Endodermal cell (in vitro differentiated cells): ENCODE measurements at regions not wholly inside any gene's neighbourhood (a gene's known extent, or its start where the extent isn't known, plus 50 kb on each side); places are given as distances from the start of the nearest gene placed in this dataset.
A peak's percentile ranks its signal among the peaks of the same experiment; 100 is the strongest.

Experiments
- DNase-seq: peaks from one replicate; pipeline ENCODE4 v3.0.0-alpha.2; 2017
- H3K27ac ChIP-seq: 2 replicates; pipeline ENCODE4 v1.5.1; 2013; ENCODE audit warnings: mild to moderate bottlenecking, low read depth, low read length, moderate library complexity
- H3K27me3 ChIP-seq: 2 replicates; pipeline ENCODE4 v1.6.1; 2013; ENCODE audit warnings: mild to moderate bottlenecking, low read length, moderate library complexity; ENCODE audit not compliant: insufficient read depth, control insufficient read depth, poor library complexity, severe bottlenecking
- H3K36me3 ChIP-seq: 2 replicates; pipeline ENCODE4 v1.7.0; 2013; ENCODE audit warnings: mild to moderate bottlenecking, low read length, moderate library complexity; ENCODE audit not compliant: control insufficient read depth, insufficient read depth
- H3K4me1 ChIP-seq: one replicate; pipeline ENCODE4 v1.7.0; 2013; ENCODE audit warnings: low read length; ENCODE audit not compliant: control insufficient read depth, insufficient read depth
- H3K4me3 ChIP-seq: 2 replicates; pipeline ENCODE4 v1.5.1; 2013; ENCODE audit warnings: mild to moderate bottlenecking, low read length, moderate library complexity
- H3K9ac ChIP-seq: 2 replicates; pipeline ENCODE4 v1.6.1; 2013; ENCODE audit warnings: mild to moderate bottlenecking, low read length, moderate library complexity; ENCODE audit not compliant: poor library complexity, severe bottlenecking; ENCODE audit errors: extremely low read depth
- H3K9me3 ChIP-seq: 2 replicates; pipeline ENCODE4 v1.6.1; 2013; ENCODE audit warnings: mild to moderate bottlenecking, low read length, moderate library complexity; ENCODE audit not compliant: control insufficient read depth
- H3K27ac Mint-ChIP-seq: 2 replicates; pipeline ENCODE4 v1.8.0; 2020; ENCODE audit warnings: mixed read lengths
- H3K27me3 Mint-ChIP-seq: 2 replicates; pipeline ENCODE4 v1.8.0; 2021; ENCODE audit warnings: mild to moderate bottlenecking, mixed read lengths; ENCODE audit not compliant: insufficient read depth
- H3K36me3 Mint-ChIP-seq: 2 replicates; pipeline ENCODE4 v1.8.0; 2020; ENCODE audit warnings: low read depth, mixed read lengths
- H3K4me1 Mint-ChIP-seq: 2 replicates; pipeline ENCODE4 v1.8.0; 2020; ENCODE audit warnings: mixed read lengths
- H3K4me3 Mint-ChIP-seq: 2 replicates; pipeline ENCODE4 v1.8.0; 2020; ENCODE audit warnings: mild to moderate bottlenecking, moderate library complexity, mixed read lengths
- H3K9me3 Mint-ChIP-seq: 2 replicates; pipeline ENCODE4 v1.8.0; 2020; ENCODE audit warnings: mild to moderate bottlenecking, mixed read lengths
- WGBS, 2 experiments: methylation state at CpG; one replicate each; pipeline versions ENCODE4 v1.1.5 to v1.1.7; 2013; ENCODE audit warnings: missing lambda C conversion rate in 2 of 2, mixed read lengths in 1 of 2; ENCODE audit not compliant: insufficient coverage in 1 of 2, insufficient read length in 1 of 2; 5-methylcytosine and 5-hydroxymethylcytosine counted together
- TF ChIP-seq, protein P1 (sequence below): fragments of 200-600 bp; sonication (generic); conservative IDR thresholded peaks from 2 replicates; pipeline ENCODE4 v1.5.0; 2021; ENCODE audit warnings: antibody characterized with exemption, mild to moderate bottlenecking

GRCh38 chr12:115404761-115405470 lies 720.9 kb upstream of the TBX3 start:
- H3K27ac Mint-ChIP-seq: no peak overlapping the region
- H3K4me3 ChIP-seq: no peak overlapping the region
- peaks cover 3% of the 10 kb centered on the region for H3K9me3 Mint-ChIP-seq
- H3K36me3 ChIP-seq: no peaks in the 10 kb centered on the region
- H3K9me3 ChIP-seq: peaks cover 9% of the 10 kb centered on the region
- DNase-seq: no peak
- H3K4me3 Mint-ChIP-seq: no peak overlapping the region
- peaks cover 49% of the 10 kb centered on the region for H3K4me1 Mint-ChIP-seq
- peaks cover 14% of the 10 kb centered on the region for H3K27me3 Mint-ChIP-seq
- H3K27ac ChIP-seq: no peak overlapping the region
- no peaks in the 10 kb centered on the region for H3K36me3 Mint-ChIP-seq
- 90 to 93% methylated on average over 9 of the region's 9 CpGs for WGBS, 2 experiments
- TF ChIP-seq, protein P1, sequence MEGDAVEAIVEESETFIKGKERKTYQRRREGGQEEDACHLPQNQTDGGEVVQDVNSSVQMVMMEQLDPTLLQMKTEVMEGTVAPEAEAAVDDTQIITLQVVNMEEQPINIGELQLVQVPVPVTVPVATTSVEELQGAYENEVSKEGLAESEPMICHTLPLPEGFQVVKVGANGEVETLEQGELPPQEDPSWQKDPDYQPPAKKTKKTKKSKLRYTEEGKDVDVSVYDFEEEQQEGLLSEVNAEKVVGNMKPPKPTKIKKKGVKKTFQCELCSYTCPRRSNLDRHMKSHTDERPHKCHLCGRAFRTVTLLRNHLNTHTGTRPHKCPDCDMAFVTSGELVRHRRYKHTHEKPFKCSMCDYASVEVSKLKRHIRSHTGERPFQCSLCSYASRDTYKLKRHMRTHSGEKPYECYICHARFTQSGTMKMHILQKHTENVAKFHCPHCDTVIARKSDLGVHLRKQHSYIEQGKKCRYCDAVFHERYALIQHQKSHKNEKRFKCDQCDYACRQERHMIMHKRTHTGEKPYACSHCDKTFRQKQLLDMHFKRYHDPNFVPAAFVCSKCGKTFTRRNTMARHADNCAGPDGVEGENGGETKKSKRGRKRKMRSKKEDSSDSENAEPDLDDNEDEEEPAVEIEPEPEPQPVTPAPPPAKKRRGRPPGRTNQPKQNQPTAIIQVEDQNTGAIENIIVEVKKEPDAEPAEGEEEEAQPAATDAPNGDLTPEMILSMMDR: no peak
- H3K9ac ChIP-seq: no peak overlapping the region
- H3K27me3 ChIP-seq: peaks cover 32% of the 10 kb centered on the region
- H3K4me1 ChIP-seq: peaks cover 3% of the 10 kb centered on the region

DNA sequence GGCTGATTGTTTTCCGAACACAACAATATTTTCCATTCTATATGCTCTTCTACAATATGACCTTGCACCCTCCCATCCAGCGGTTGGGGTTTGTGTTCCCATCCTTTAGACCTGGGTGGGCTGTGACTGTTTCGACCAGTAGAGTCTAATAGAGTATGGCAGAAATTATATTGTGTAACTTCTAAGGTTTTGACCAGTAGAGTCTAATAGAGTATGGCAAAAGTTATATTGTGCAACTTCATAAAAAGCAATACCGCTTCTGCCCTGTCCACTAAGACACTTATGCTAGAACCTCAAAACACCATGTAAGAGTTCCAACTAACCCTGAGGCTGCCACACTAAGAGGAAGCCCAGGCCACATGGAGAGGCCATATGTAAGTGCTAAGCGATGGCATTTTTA lies 719.7 kb upstream of the TBX3 start:
- Mint-ChIP-seq H3K27ac (no peak overlapping the region), H3K9me3 (peaks cover 3% of the 10 kb centered on the region), H3K36me3 (no peaks in the 10 kb centered on the region), H3K27me3 (peaks cover 12% of the 10 kb centered on the region), H3K4me3 (no peak overlapping the region), H3K4me1 (peaks cover 55% of the 10 kb centered on the region)
- Histone ChIP-seq H3K36me3 (no peaks in the 10 kb centered on the region), H3K27ac (no peak overlapping the region), H3K9ac (no peak overlapping the region), H3K4me3 (no peak overlapping the region), H3K9me3 (peaks cover 9% of the 10 kb centered on the region), H3K27me3 (peaks cover 32% of the 10 kb centered on the region), H3K4me1 (peaks cover 3% of the 10 kb centered on the region)
- DNase-seq: no peak
- WGBS, 2 experiments: 92 to 98% methylated on average over 4 to 5 of the region's 5 CpGs
- TF ChIP-seq, protein P1: no peak

GRCh38 chr12:115403253-115403652 lies 719.3 kb upstream of the TBX3 start:
- peaks cover 59% of the 10 kb centered on the region for H3K4me1 Mint-ChIP-seq
- H3K9me3 Mint-ChIP-seq: peaks cover 3% of the 10 kb centered on the region
- DNase-seq: peak; percentile 59
- Histone ChIP-seq H3K36me3 (no peaks in the 10 kb centered on the region), H3K4me3 (no peak overlapping the region), H3K9me3 (peaks cover 9% of the 10 kb centered on the region), H3K9ac (no peak overlapping the region), H3K27ac (no peak overlapping the region), H3K27me3 (peaks cover 32% of the 10 kb centered on the region), H3K4me1 (peaks cover 3% of the 10 kb centered on the region)
- TF ChIP-seq, protein P1: no peak
- peaks cover 9% of the 10 kb centered on the region for H3K27me3 Mint-ChIP-seq
- WGBS, 2 experiments: 23 to 60% methylated on average over 1 to 2 of the region's 2 CpGs
- H3K27ac Mint-ChIP-seq: no peak overlapping the region
- H3K4me3 Mint-ChIP-seq: no peak overlapping the region
- no peaks in the 10 kb centered on the region for H3K36me3 Mint-ChIP-seq
